Stomach (tissue), 8 donors: ENCODE measurements at regions not wholly inside any gene's neighbourhood (a gene's known extent, or its start where the extent isn't known, plus 50 kb on each side); places are given as distances from the start of the nearest gene placed in this dataset.

Source experiments
- DNase-seq, 2 donors: peaks; one replicate each; pipeline versions ENCODE4 v3.0.0 to v3.0.0-alpha.2; 2013 to 2019
- H3K27ac ChIP-seq, 5 donors: fragments of 200-600 bp in 4 of 5; sonication (generic) in 4 of 5; one replicate each; pipeline ENCODE4 v1.5.1; 2013 to 2019; ENCODE audit warnings: mild to moderate bottlenecking in 1 of 5, moderate library complexity in 1 of 5
- H3K27me3 ChIP-seq, 3 donors: fragments of 200-600 bp; sonication (generic); one replicate each; pipeline ENCODE4 v1.5.1; 2017 to 2019; ENCODE audit warnings: mixed run types in 1 of 3
- H3K36me3 ChIP-seq, 4 donors: fragments of 200-600 bp; sonication (generic); 1 replicate in 3 of 4; 2 replicates in 1 of 4; pipeline ENCODE4 v1.5.1; 2016 to 2019
- H3K4me1 ChIP-seq, 4 donors: fragments of 200-600 bp; sonication (generic); one replicate each; pipeline ENCODE4 v1.5.1; 2016 to 2019
- H3K4me3 ChIP-seq, 4 donors: fragments of 200-600 bp; sonication (generic) in 3 of 4; one replicate each; pipeline ENCODE4 v1.5.1; 2016 to 2019; ENCODE audit warnings: mild to moderate bottlenecking in 1 of 4
- H3K9me3 ChIP-seq, 4 donors: fragments of 200-600 bp; sonication (generic); one replicate each; pipeline ENCODE4 v1.5.1; 2016 to 2019
- EP300 ChIP-seq: sonication (generic); formaldehyde crosslinking; IDR thresholded peaks from one replicate; pipeline ENCODE4 v1.6.1; 2017; ENCODE audit warnings: antibody characterized with exemption
- POLR2A ChIP-seq, 4 donors: fragments of 450-650 bp; IDR thresholded peaks; one replicate each; pipeline ENCODE4 v1.6.1; 2016; ENCODE audit warnings: antibody characterized with exemption in 4 of 4, control low read depth in 2 of 4, mild to moderate bottlenecking in 1 of 4, moderate library complexity in 1 of 4
- POLR2AphosphoS5 ChIP-seq, 3 donors: sonication (generic); formaldehyde crosslinking; IDR thresholded peaks; one replicate each; pipeline ENCODE4 v1.6.1; 2016; ENCODE audit warnings: antibody characterized with exemption in 3 of 3
- WGBS, 5 donors: extraction: QIAGEN DNeasy Blood & Tissue Kit in 3 of 5; methylation state at CpG; one replicate each; pipeline versions ENCODE4 v1.1.5 to v1.1.7; 2013 to 2018; 5-methylcytosine and 5-hydroxymethylcytosine counted together
- intact Hi-C: fragments of 100-400 bp; cut with DNase I; formaldehyde crosslinking; loops from one replicate; pipeline ENCODE4 v1.15.1; 2023; ENCODE audit warnings: low total_unique reads
- TF ChIP-seq, protein P1 (sequence below), 7 experiments: fragments of 450-650 bp in 4 of 7; fragments of 200-600 bp in 3 of 7; sonication (generic) in 3 of 7; IDR thresholded peaks; one replicate each; pipeline ENCODE4 v1.5.1; 2016 to 2019; ENCODE audit warnings: antibody characterized with exemption in 7 of 7, control low read depth in 2 of 7, mild to moderate bottlenecking in 1 of 7
- donor health status: healthy with polysubstance abuse.
- donor health status: Bipolar disorder and iron deficiency.
- donor health status: healthy.

DNA sequence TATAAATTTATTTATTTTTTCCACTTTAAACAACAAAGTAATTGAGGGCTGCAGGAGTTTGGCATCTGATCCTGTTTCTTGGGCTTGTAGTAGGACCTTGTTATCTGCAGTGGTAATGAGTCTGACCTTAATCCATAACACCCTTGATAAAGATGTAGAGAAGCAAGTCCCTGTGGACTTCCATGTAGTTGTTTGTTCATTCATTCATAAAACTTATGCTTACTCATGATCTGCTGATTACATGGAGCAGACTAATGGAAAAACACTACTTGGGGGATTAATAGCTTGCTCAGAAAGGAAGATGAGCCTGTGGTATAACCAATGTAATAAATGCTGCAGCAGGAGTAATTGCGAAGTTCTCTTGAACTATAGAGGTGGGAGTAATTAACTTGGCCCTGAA, 271.5 kb upstream of the TBL1XR1 start:
- Histone ChIP-seq H3K4me3 (no peak overlapping the region), H3K4me1 (peaks cover 0 to 34% (median 14%) of the 10 kb centered on the region in 4 donors), H3K9me3 (no peaks in the 10 kb centered on the region), H3K36me3 (no peaks in the 10 kb centered on the region), H3K27me3 (no peaks in the 10 kb centered on the region), H3K27ac (no peak overlapping the region)
- 85 to 97% (median 91%) methylated on average over 1 of the region's 1 CpG for WGBS, 5 donors
- intact Hi-C loops = no loop called here
- TF ChIP-seq POLR2AphosphoS5 (IDR thresholded peaks at IDR 0.05) = no peak
- no peak for TF ChIP-seq EP300
- TF ChIP-seq, protein P1, sequence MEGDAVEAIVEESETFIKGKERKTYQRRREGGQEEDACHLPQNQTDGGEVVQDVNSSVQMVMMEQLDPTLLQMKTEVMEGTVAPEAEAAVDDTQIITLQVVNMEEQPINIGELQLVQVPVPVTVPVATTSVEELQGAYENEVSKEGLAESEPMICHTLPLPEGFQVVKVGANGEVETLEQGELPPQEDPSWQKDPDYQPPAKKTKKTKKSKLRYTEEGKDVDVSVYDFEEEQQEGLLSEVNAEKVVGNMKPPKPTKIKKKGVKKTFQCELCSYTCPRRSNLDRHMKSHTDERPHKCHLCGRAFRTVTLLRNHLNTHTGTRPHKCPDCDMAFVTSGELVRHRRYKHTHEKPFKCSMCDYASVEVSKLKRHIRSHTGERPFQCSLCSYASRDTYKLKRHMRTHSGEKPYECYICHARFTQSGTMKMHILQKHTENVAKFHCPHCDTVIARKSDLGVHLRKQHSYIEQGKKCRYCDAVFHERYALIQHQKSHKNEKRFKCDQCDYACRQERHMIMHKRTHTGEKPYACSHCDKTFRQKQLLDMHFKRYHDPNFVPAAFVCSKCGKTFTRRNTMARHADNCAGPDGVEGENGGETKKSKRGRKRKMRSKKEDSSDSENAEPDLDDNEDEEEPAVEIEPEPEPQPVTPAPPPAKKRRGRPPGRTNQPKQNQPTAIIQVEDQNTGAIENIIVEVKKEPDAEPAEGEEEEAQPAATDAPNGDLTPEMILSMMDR (IDR thresholded peaks at IDR 0.05) = no peak
- TF ChIP-seq POLR2A (IDR thresholded peaks at IDR 0.05) = no peak
- DNase-seq = no peak

DNA sequence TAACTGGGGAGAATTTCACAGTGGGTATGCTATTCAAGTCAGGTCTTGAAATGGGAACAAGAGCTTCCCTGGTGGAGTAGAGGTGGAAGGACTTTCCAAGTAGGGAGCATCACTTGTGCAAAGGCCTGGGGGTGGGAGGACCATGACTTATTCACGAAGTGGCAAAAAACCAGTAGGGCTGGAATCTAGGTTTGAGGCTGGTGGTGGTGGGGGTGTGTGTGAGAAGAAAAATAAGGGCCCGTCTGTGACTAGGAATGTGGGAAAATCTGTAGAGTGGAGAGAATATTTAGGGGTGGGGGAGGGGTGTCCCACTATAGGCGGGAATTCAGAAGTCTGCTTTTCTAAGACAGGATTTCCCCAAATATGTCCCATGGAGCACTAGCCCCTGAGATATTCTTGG, 271.9 kb upstream of the TBL1XR1 start:
- H3K4me3 ChIP-seq = no peak overlapping the region
- DNase-seq = no peak
- 81 to 93% (median 90%) methylated on average over 3 of the region's 3 CpGs for WGBS, 5 donors
- H3K36me3 ChIP-seq = no peaks in the 10 kb centered on the region
- peaks cover 0 to 32% (median 12%) of the 10 kb centered on the region in 4 donors for H3K4me1 ChIP-seq
- H3K27ac ChIP-seq = no peak overlapping the region
- no peaks in the 10 kb centered on the region for H3K9me3 ChIP-seq
- no peaks in the 10 kb centered on the region for H3K27me3 ChIP-seq
- TF ChIP-seq POLR2AphosphoS5 (IDR thresholded peaks at IDR 0.05) = no peak
- no peak for TF ChIP-seq POLR2A (IDR thresholded peaks at IDR 0.05)
- TF ChIP-seq, protein P1 (IDR thresholded peaks at IDR 0.05) = no peak
- no peak for TF ChIP-seq EP300
- intact Hi-C loops = no loop called here

DNA sequence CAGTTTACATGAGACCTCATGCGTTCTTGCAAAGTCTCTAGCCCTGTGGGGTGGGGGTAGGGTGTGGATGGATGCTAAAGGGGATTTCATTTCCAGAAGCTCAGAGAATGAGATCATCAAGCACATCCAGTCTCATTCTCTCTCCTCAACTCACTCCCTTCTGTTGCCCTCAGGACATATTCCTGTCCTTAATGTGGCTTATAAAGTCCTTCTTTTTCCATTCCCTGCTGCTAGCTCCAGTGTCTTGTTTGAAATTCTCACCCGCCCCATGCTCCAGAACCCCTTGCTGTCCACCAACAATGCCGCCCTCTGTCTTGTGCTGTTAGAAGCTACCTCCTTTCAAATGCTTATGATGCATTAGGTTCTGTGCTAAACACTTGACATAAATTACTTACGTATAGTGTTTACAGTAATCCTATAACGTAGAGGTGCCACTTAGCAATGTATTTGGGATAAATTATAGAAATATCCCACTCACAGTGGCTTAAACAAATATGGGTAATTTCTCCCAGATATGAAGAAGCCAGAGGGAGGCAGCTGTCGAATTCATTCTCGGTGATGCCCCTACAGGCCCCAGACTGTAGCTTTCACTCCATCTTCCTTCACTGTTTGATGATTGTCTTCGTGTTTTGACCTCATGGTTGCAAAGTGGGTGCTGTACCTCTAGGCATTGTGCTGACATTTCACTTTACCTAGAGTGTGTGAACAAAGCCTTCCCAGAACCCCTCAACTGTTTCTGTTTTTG, 273.1 kb upstream of the TBL1XR1 start:
- no peak for DNase-seq
- 93 to 97% (median 96%) methylated on average over 8 of the region's 8 CpGs for WGBS, 5 donors
- intact Hi-C loops = no loop called here
- Histone ChIP-seq H3K4me3 (no peak overlapping the region), H3K27ac (no peak overlapping the region), H3K4me1 (peaks cover 0 to 31% (median 14%) of the 10 kb centered on the region in 4 donors), H3K27me3 (no peaks in the 10 kb centered on the region), H3K36me3 (no peaks in the 10 kb centered on the region), H3K9me3 (no peaks in the 10 kb centered on the region)
- TF ChIP-seq, protein P1 (IDR thresholded peaks at IDR 0.05) = no peak
- no peak for TF ChIP-seq POLR2AphosphoS5 (IDR thresholded peaks at IDR 0.05)
- no peak for TF ChIP-seq POLR2A (IDR thresholded peaks at IDR 0.05)
- TF ChIP-seq EP300 = no peak

DNA sequence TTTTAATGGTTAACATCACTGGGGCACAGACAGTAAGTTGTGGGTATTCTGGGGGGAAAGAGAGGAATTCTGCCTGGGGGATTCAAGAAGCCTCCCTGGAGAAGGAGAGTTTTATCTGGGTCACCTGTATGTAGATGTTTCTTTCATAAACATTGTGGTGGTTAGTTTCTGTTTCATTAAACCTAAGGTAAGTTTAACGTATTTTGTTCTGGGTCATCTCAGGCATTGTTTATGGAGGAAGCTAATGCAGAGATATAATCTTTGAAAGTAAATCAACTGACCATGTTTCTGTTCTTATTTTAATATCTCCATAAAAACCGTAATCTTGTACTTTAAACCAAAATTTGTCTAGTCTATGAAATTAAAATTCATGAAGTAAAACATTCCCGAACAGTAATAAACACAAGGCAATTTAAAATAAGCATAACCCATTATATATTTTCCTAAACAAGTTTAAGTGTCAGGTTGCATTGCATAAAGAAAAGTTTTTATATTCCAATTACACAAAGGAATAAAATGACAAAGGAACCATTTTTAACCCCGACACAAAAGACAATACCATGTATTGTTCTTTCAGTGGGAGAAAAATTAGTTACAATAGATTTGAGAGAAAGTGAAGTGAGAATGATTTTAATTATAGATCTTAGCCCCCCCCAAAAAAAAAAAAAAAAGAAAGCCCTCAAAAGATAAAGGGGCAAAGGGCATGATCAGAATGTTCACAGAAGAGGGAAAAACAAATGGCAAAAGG, 274.6 kb upstream of the TBL1XR1 start:
- Histone ChIP-seq H3K4me1 (peaks cover 0 to 26% (median 14%) of the 10 kb centered on the region in 4 donors), H3K4me3 (no peak overlapping the region), H3K36me3 (no peaks in the 10 kb centered on the region), H3K9me3 (no peaks in the 10 kb centered on the region), H3K27ac (no peak overlapping the region), H3K27me3 (no peaks in the 10 kb centered on the region)
- TF ChIP-seq, protein P1 (IDR thresholded peaks at IDR 0.05) = no peak
- TF ChIP-seq POLR2AphosphoS5 (IDR thresholded peaks at IDR 0.05) (no peak), EP300 (no peak), POLR2A (IDR thresholded peaks at IDR 0.05) (no peak)
- intact Hi-C loops = no loop called here
- DNase-seq = no peak
- 78 to 82% (median 80%) methylated on average over 4 of the region's 4 CpGs for WGBS, 5 donors
